ENCODE measurements at regions not wholly inside any gene's neighbourhood (a gene's known extent, or its start where the extent isn't known, plus 50 kb on each side); places are given as distances from the start of the nearest gene placed in this dataset.

DNA sequence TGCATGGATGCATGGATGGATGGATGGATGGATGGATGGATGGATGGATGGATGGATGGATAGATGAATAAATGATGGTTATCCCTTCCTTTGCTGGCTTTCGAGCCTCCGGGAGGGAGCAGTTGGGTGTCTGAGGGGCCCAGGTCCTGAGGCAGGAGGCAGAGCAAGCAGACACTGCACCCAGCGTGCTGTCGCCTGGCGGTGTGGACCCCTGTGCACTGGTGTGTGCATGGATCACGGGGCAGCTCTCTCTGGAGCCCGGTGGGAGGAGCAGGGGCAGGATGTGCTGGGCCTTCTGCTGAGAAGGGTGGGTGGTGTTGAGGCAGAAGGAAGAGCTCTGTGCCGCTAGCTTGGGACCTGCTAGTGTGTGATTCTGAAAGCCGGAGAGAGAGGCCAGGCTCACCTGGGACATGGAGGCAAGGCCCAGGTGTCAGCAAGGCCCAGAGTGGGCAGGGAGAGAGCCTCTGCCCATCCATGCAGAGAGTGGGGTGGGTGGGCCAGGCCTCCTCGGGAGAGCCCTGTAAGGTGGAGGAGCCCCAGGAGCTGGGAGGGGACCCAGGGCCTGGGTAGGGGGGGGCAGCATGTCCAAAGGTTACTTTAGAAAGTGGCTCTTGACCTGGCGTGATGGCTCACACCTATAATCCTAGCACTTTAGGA is 254.4 kb downstream of the BRD1 start:
- TF ChIP-seq, protein P1, sequence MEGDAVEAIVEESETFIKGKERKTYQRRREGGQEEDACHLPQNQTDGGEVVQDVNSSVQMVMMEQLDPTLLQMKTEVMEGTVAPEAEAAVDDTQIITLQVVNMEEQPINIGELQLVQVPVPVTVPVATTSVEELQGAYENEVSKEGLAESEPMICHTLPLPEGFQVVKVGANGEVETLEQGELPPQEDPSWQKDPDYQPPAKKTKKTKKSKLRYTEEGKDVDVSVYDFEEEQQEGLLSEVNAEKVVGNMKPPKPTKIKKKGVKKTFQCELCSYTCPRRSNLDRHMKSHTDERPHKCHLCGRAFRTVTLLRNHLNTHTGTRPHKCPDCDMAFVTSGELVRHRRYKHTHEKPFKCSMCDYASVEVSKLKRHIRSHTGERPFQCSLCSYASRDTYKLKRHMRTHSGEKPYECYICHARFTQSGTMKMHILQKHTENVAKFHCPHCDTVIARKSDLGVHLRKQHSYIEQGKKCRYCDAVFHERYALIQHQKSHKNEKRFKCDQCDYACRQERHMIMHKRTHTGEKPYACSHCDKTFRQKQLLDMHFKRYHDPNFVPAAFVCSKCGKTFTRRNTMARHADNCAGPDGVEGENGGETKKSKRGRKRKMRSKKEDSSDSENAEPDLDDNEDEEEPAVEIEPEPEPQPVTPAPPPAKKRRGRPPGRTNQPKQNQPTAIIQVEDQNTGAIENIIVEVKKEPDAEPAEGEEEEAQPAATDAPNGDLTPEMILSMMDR (conservative IDR thresholded peaks at IDR 0.05; ENCODE audit: low read depth, low read length), result no peak
- TF ChIP-seq POLR2A (IDR thresholded peaks at IDR 0.05; ENCODE audit: low read depth, low read length) (no peak), SMC3 (IDR thresholded peaks at IDR 0.05; ENCODE audit: low read depth, low read length) (no peak), BHLHE40 (IDR thresholded peaks at IDR 0.05; ENCODE audit: low read depth, low read length) (no peak), CEBPB (IDR thresholded peaks at IDR 0.05; ENCODE audit: low read depth, low read length) (no peak), NFE2L2 (IDR thresholded peaks at IDR 0.05; ENCODE audit: low read depth, low read length) (no peak), MXI1 (IDR thresholded peaks at IDR 0.05; ENCODE audit: borderline replicate concordance, low read depth, low read length) (no peak), USF2 (IDR thresholded peaks at IDR 0.05; ENCODE audit: low read depth, low read length) (no peak), RAD21 (IDR thresholded peaks at IDR 0.05; ENCODE audit: low read length) (no peak), RFX5 (IDR thresholded peaks at IDR 0.05; ENCODE audit: low read depth, low read length) (no peak), CHD1 (IDR thresholded peaks at IDR 0.05; ENCODE audit: low read depth, low read length) (no peak), ELK1 (IDR thresholded peaks at IDR 0.05; ENCODE audit: borderline replicate concordance, low read depth, low read length) (no peak), FOS (IDR thresholded peaks at IDR 0.05; ENCODE audit: low read depth, low read length) (no peak)

All from IMR-90 (cell line).